Stimulated activated CD8-positive, alpha-beta memory T cell treated with anti-CD3 and anti-CD28 coated beads, Interleukin-12 subunit alpha, Interleukin-12 subunit beta, amount 100 ng/mL, for 1 hour (primary cell): ENCODE measurements at regions not wholly inside any gene's neighbourhood (a gene's known extent, or its start where the extent isn't known, plus 50 kb on each side); places are given as distances from the start of the nearest gene placed in this dataset.
"Not testable (repeated sequence)": the region's sequence is repeated elsewhere in the genome, so short reads cannot be mapped to it uniquely, and the experiment has no call there.

Source experiments
- DNase-seq: peaks from one replicate; pipeline ENCODE4 v3.0.0-alpha.2; 2020; ENCODE audit warnings: low read depth

- no peak for DNase-seq
Observed at GRCh38 chr6:97687916-97688315, 404.9 kb upstream of the MMS22L start.

GRCh38 chr6:97689078-97689754 is 406.2 kb upstream of the MMS22L start:
- DNase-seq = no peak

DNA sequence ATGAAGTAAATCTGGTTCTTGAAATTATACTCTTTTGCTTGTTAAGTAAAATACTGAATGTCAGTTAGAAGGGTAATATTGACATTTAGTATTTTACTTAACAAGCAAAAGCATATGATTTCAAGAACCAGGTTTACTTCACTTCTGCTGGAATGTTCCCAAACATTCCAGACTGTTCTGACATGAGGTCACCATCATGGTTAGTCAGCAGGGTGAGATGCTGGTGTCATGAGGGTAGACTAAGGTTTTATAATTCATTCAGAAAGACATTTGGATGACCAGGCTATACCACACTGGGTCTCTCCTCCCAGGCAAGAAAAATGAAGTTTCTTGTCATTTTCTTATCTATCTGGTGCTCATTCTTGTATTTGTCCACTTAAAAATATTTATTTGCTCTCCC is 414.4 kb upstream of the MMS22L start:
- no peak for DNase-seq

DNA sequence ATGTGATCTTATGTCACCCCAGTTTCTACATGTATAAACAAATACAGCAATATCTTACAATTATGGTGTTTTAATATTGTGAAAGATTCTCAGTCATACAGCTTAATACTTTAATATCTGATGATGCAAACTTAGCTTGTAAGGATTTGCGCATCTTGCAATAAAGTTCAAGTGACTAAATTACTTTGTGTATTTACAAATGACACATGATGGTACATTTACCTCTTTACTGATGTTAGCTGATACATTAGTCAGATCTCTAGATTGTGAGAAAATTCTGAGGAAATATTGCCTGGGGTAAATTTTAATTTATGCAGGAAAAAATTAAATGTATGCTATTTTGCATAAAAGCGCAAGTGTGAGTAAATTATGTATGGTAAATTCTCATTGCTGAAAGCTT is 418.8 kb upstream of the MMS22L start:
- DNase-seq = no peak

- DNase-seq = no peak
Observed at GRCh38 chr6:97702248-97702647, 419.2 kb upstream of the MMS22L start.

DNA sequence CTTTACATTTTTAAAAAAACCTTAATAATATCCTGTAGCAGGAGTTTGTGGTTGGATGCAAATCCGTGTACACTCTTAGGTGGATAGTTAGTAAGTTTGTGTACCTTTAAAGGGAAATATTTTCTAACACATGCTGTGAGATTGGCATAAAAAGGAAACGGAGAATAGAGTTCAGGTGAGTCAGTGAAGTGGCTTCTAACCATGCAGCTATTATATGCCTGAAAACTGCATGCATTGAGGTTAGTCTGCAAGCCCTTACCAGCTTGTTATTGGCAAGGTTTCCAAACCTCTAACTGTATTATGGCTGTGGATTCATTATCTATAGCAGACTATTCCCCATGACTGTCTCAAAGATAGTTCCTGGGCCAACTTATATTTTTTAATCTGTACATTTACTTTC is 420.6 kb upstream of the MMS22L start:
- no peak for DNase-seq

DNA sequence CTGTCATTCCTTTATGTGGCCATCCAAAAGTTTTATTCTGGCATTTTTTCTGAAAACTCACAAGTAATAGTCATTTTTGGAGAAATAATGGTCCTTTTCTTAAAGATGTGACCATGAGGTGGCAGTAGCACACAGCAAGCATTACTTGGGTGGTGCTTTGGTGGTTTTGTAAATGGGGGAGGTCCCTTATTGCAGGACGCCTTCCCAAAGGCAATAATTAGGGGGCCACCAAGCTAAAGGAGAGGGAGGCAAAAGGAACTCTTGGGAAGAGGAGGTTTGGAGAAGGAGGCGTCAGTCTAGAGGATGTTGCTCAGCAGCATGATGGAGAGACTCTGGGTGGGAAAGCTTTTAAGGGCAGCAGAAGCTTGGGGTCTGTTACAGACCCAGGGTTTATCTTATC is 422.6 kb upstream of the MMS22L start:
- DNase-seq = no peak

DNA sequence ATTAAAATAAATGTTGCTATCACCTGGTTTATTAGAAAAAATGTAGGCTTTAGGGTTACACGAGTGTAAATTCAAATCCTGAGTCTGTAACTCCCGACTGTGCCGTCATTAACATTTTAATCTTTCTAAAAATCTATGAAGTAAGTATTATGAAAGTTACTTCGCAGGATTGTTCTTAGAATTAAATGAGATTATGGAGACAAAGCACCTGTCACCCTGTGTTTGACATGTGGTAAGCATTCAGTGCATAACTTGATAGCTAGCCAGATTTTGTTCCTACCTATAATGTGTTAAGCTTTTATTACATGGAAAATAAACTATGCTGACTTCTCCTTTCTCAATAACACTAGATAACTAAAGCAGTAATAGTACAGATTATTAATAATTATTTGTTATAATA is 429.7 kb upstream of the MMS22L start:
- no peak for DNase-seq

DNA sequence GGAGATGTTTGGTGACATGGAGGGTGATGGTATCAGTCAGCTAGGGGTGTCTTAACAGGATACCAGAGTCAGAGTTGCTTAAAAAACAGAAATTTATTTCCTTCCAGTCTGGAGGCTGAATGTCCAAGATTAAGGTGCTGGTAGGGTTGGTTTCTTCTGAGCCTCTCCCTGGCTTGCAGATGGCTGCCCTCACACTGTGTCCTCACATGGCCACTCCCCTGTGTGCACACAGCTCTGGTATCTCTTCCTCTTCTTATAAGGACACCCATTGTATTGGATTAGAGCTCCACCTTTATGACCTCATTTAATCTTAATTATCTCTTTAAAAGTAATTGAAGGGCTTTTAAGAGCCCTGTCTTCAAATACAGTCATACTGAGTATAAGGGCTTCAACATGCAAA is 431.8 kb upstream of the MMS22L start:
- no peak for DNase-seq

- no peak for DNase-seq
Observed at GRCh38 chr6:97717086-97717485, 434.1 kb upstream of the MMS22L start.

DNA sequence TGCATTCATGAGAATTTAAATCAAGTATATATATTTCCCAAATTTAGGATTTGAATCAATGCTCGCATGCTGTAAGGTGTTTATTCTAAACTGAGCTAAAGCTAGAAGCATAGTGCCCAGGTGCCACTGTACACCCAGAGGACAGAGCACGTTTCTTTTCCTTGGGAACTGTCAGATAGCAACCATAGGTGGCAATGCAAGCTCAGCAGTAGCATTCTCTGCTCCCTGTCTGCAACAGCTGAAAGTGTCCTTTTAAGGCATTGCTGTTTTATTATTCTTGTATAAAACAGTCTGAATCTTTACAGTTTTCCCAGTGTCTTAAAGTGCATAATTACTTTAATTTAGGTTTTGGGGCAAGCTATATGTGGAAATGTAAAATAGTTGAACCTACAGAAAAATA is 443.4 kb upstream of the MMS22L start:
- DNase-seq = no peak

DNA sequence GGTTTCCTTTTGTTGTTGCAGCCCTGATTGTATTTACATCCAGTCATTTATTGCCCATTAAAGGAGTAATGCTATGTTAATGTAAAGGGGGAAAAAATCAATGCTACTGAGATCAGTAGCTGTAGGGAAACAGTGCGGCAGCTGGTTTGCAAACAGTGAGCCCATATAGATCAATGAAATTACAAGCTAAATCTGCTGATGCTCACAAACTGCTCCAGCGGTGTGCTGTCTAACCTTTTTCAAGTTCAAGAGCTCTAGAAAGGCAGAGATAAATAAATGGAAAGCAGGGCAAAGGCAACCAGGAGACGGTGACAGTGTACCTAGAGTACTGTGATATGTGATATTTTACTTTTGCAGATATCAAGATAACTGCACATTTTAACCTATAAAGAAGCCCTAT is 449.0 kb upstream of the MMS22L start:
- no peak for DNase-seq

- DNase-seq = no peak
Observed at GRCh38 chr6:97757575-97757974, 474.6 kb upstream of the MMS22L start.

DNA sequence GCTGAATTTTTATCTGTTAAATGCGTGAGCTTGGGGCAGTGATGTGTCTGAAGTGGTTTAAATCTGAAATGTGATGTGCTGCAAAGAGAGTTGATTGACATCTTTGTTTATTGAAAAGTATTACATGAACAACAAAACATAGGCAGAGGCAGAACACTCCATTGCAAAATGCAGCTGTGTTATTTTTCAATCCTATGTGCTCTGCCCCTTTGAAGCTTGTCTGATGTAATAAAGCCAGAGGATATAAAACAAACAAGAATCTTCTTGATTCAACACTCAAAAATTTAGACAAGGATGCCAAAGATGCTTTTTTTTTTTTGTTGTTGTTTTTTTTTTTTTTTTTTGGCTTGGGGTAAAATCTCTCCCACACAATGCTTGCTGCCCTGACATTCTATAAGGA is 482.4 kb upstream of the MMS22L start:
- DNase-seq = no peak

DNA sequence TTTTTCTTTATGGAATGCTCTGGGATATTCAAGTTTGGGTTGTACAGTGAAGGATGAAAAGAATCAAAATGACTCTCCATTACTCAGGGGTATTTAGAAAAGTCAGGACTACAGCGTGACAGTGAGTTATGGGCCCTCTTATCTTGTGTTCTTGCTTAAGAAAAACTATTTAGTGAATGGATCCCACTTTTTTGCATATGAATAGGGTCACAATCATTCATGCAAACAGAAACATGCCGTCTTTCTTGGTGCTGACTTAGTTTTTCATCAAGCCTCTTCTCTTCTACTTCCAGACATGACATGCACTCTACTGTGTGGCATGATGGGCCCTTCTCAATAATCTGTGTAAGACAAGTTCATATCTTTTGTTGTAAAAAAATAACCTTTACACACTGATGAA is 488.4 kb upstream of the MMS22L start:
- no peak for DNase-seq

DNA sequence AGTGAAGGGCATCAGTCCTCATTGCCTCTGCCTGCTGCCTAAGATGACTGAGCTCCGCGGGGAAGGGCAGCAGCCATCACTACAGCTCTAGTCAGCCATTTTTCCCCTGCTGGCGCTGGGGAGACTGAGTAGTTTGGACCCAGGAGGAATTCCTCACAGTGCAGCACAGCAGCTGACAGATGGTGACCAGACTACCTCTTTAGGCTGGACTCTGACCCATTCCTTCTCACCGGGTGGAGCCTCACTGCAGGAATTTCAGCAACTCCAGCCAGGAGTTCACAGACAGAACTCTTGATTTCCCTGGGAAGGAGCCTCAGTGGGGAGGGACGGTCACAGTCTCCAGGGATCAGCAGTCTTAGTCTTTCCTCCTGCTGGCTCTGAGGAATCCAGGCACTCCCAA is 492.0 kb upstream of the MMS22L start:
- no peak for DNase-seq

GRCh38 chr6:97778290-97779038 is 495.4 kb upstream of the MMS22L start:
- no peak for DNase-seq

DNA sequence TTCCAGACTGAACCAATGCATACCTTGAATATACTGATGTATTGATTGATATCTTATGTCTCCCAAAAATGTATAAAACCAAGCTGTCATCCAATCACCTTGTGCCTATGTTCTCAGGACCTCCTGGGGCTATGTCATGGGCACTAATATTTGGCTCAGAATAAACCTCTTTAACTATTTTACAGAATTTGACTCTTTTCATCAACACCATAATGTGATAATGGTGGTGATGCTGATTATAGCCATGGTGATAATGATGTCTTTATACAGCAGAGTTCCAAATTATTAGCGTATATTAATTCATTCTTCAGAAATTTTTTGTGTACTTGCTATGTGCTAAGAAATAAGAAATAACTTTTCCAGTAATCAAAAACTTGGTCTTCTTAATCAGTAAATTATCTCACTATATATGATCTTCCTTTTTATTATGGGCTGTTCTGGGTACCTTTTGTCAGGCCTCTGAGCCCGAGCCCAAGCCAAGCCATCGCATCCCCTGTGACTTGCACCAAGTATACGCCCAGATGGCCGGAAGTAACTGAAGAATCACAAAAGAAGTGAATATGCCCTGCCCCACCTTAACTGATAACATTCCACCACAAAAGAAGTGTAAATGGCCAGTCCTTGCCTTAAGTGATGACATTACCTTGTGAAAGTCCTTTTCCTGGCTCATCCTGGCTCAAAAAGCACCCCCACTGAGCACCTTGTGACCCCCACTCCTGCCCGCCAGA is 496.2 kb upstream of the MMS22L start:
- DNase-seq = not testable (repeated sequence)

DNA sequence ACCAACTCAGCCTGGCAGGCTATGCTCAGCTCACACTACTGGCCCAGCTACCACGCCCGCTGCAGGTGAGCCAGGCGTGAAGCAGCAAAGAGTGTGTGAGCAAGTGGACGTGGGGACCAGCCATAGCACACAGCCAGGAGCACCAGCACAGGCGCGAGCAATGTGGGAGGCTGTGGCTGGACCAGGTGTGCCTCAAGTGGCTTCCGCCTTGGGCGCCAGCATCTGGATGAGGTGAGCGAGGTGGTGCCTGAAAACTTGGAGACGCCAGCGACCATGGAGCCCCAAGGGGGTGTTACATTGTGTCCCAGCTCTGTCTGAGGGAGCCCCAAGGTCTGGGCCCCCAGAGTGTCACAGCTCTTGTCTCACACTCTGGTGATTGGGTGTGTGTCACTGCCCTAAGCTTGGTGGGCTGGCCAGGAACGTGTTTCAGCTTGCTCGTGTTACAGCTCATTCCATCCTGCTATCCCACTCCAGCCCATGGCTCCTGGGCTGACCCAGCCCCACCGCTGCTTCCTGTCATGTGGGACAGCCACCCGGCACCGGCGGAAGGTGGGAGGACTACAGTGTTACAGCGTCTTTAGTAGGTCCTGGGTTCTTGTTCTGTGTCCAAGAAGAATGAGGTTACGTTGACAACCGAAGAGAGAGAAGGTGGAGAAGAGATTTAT is 508.0 kb upstream of the MMS22L start:
- no peak for DNase-seq

- no peak for DNase-seq
Observed at GRCh38 chr6:97805596-97805995, 522.6 kb upstream of the MMS22L start.

DNA sequence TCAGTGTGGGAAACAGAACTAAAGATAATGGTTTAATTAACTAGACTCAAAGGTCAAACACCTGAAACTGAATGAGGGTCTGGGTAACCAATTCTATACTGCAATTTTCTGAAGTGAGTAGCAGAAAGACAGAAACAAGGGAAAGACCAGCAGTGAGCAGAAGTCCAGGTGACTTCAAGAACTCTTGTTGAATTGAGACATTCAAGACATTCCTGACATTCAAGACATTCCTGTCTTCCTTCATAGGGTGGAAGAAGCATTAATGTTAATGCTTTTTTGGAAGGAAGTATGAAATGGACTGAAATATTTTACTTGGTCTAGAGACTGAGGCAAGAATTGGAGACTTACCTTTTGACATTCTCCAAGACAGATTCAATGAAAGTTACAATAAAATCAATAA is 529.9 kb upstream of the MMS22L start:
- no peak for DNase-seq

GRCh38 chr6:97813889-97814567 is 531.0 kb upstream of the MMS22L start:
- DNase-seq = no peak
